ENCODE measurements at regions not wholly inside any gene's neighbourhood (a gene's known extent, or its start where the extent isn't known, plus 50 kb on each side); places are given as distances from the start of the nearest gene placed in this dataset.
"Not testable (repeated sequence)": the region's sequence is repeated elsewhere in the genome, so short reads cannot be mapped to it uniquely, and the experiment has no call there.

- not testable (repeated sequence) for DNase-seq
Measured at GRCh38 chr4:33829356-33829755, 2415.0 kb downstream of the ARAP2 start.

GRCh38 chr4:33831442-33832066, 2412.8 kb downstream of the ARAP2 start:
- no peak for DNase-seq

- not testable (repeated sequence) for DNase-seq
Measured at GRCh38 chr4:33835764-33836163, 2408.6 kb downstream of the ARAP2 start.

- DNase-seq: no peak
Measured at GRCh38 chr4:33837043-33837838, 2407.1 kb downstream of the ARAP2 start.

GRCh38 chr4:33841120-33841519, 2403.2 kb downstream of the ARAP2 start:
- DNase-seq: no peak

- no peak for DNase-seq
Measured at GRCh38 chr4:33850371-33850902, 2393.9 kb downstream of the ARAP2 start.

GRCh38 chr4:33853670-33854069, 2390.6 kb downstream of the ARAP2 start:
- DNase-seq: not testable (repeated sequence)

GRCh38 chr4:33864290-33864859, 2379.9 kb downstream of the ARAP2 start:
- DNase-seq: no peak

GRCh38 chr4:33873791-33874190, 2370.5 kb downstream of the ARAP2 start:
- no peak for DNase-seq

GRCh38 chr4:33878710-33879109, 2365.6 kb downstream of the ARAP2 start:
- DNase-seq: no peak

GRCh38 chr4:33881176-33881575, 2363.1 kb downstream of the ARAP2 start:
- no peak for DNase-seq

GRCh38 chr4:33882246-33882990, 2361.9 kb downstream of the ARAP2 start:
- no peak for DNase-seq

- no peak for DNase-seq
Measured at GRCh38 chr4:33883111-33883510, 2361.2 kb downstream of the ARAP2 start.

- no peak for DNase-seq
Measured at GRCh38 chr4:33886356-33886755, 2358.0 kb downstream of the ARAP2 start.

GRCh38 chr4:33890841-33891240, 2353.5 kb downstream of the ARAP2 start:
- DNase-seq: no peak

GRCh38 chr4:33911959-33912358, 2332.4 kb downstream of the ARAP2 start:
- no peak for DNase-seq

GRCh38 chr4:33914386-33914785, 2329.9 kb downstream of the ARAP2 start:
- no peak for DNase-seq

GRCh38 chr4:33923469-33923868, 2320.8 kb downstream of the ARAP2 start:
- DNase-seq: no peak

GRCh38 chr4:33924239-33924638, 2320.1 kb downstream of the ARAP2 start:
- DNase-seq: no peak

GRCh38 chr4:33924811-33925210, 2319.5 kb downstream of the ARAP2 start:
- no peak for DNase-seq

- no peak for DNase-seq
Measured at GRCh38 chr4:33930497-33930896, 2313.8 kb downstream of the ARAP2 start.

GRCh38 chr4:33931026-33931425, 2313.3 kb downstream of the ARAP2 start:
- no peak for DNase-seq

- no peak for DNase-seq
Measured at GRCh38 chr4:33940281-33940680, 2304.0 kb downstream of the ARAP2 start.

Measured in NCI-H1048 (cell line).